A549 (cell line): ENCODE measurements at regions not wholly inside any gene's neighbourhood (a gene's known extent, or its start where the extent isn't known, plus 50 kb on each side); places are given as distances from the start of the nearest gene placed in this dataset.

ENCODE experiments used
- ATAC-seq, 2 experiments: fragments of 200-7000 bp in 1 of 2; fragments of >200 bp in 1 of 2; cut with Nextera tagmentation in 1 of 2; cut with Tn5 transposase in 1 of 2; 3 replicates each; pipeline versions ENCODE4 v1.8.0 to v1.9.1; 2018 to 2020; ENCODE audit warnings: mild to moderate bottlenecking in 1 of 2, moderate library complexity in 1 of 2
- CTCF ChIA-PET: fragments of 300-600 bp; sonication (Branson Sonifier 250); formaldehyde crosslinking; extraction: SDS; loops from one replicate; lab custom pipeline; 2021; ENCODE audit warnings: antibody characterized with exemption, inconsistent platforms; lab: Yijun Ruan, JAX
- POLR2A ChIA-PET: fragments of 350-600 bp; formaldehyde crosslinking; extraction: SDS; loops from one replicate; lab custom pipeline; 2021; ENCODE audit warnings: antibody characterized with exemption, inconsistent platforms; lab: Yijun Ruan, JAX
- DNase-seq, 2 experiments: peaks; one replicate each; pipeline versions ENCODE4 v3.0.0 to v3.0.0-alpha.2; 2011 to 2016; ENCODE audit warnings: low read depth in 1 of 2, low spot score in 1 of 2
- FAIRE-seq: peaks from 2 replicates; lab custom pipeline; 2011; peaks lifted over from hg19 to GRCh38; lab: Jason Lieb, UNC
- H3K27ac ChIP-seq, 2 experiments: fragments of >200 bp; sonication (Bioruptor Twin); formaldehyde crosslinking; 3 replicates each; pipeline ENCODE4 v1.5.1; 2016 to 2017
- H3K4me1 ChIP-seq: fragments of >200 bp; sonication (Bioruptor Twin); formaldehyde crosslinking; 3 replicates; pipeline ENCODE4 v1.6.1; 2016
- H3K4me2 ChIP-seq: fragments of >200 bp; sonication (Bioruptor Twin); formaldehyde crosslinking; 3 replicates; pipeline ENCODE4 v1.6.1; 2016
- H3K4me3 ChIP-seq: fragments of >200 bp; sonication (Bioruptor Twin); formaldehyde crosslinking; 3 replicates; pipeline ENCODE4 v1.5.1; 2016
- H3K9me3 ChIP-seq: fragments of >200 bp; sonication (Bioruptor Twin); formaldehyde crosslinking; 3 replicates; pipeline ENCODE4 v1.6.1; 2016
- BCL3 ChIP-seq: fragments of >200 bp; sonication (Bioruptor Twin); formaldehyde crosslinking; IDR thresholded peaks from 3 replicates; pipeline ENCODE4 v1.6.1; 2016
- CBX8 ChIP-seq: fragments of 200-600 bp; sonication (generic); IDR thresholded peaks from 2 replicates; pipeline ENCODE4 v1.6.1; 2016
- CEBPB ChIP-seq, 2 experiments: fragments of >200 bp in 1 of 2; sonication (Bioruptor Twin) in 1 of 2; formaldehyde crosslinking in 1 of 2; IDR thresholded peaks; 2 replicates each; pipeline ENCODE4 v1.6.1; 2012 to 2016
- CHD2 ChIP-seq: fragments of 150-350 bp; IDR thresholded peaks from 2 replicates; pipeline ENCODE4 v1.6.1; 2014; ENCODE audit warnings: low read length; ENCODE audit not compliant: partially characterized antibody
- CTCF ChIP-seq: fragments of >200 bp; sonication (Bioruptor Twin); formaldehyde crosslinking; IDR thresholded peaks from 3 replicates; pipeline ENCODE4 v1.5.1; 2016
- EP300 ChIP-seq, 2 experiments: fragments of >200 bp; sonication (Bioruptor Twin); formaldehyde crosslinking; IDR thresholded peaks; 2 replicates in 1 of 2; 3 replicates in 1 of 2; pipeline ENCODE4 v1.6.1; 2016 to 2017
- ESRRA ChIP-seq: fragments of 150-350 bp; IDR thresholded peaks from 2 replicates; pipeline ENCODE4 v1.6.1; 2014; ENCODE audit warnings: mild to moderate bottlenecking, low read length, borderline replicate concordance
- GATA3 ChIP-seq: IDR thresholded peaks from 2 replicates; pipeline ENCODE4 v1.6.1; 2012; ENCODE audit warnings: borderline replicate concordance
- HDAC2 ChIP-seq: fragments of 200-600 bp; sonication (generic); IDR thresholded peaks from 2 replicates; pipeline ENCODE4 v1.6.1; 2016
- JUN ChIP-seq, 2 experiments: fragments of >200 bp; sonication (Bioruptor Twin); formaldehyde crosslinking; IDR thresholded peaks; 2 replicates in 1 of 2; 3 replicates in 1 of 2; pipeline ENCODE4 v1.6.1; 2016 to 2017
- KDM1A ChIP-seq: fragments of 200-600 bp; sonication (generic); IDR thresholded peaks from 2 replicates; pipeline ENCODE4 v1.6.1; 2016; ENCODE audit warnings: low read depth, mild to moderate bottlenecking
- MAX ChIP-seq: IDR thresholded peaks from 2 replicates; pipeline ENCODE4 v1.6.1; 2012
- MAZ ChIP-seq: fragments of 150-350 bp; IDR thresholded peaks from 2 replicates; pipeline ENCODE4 v1.6.1; 2014; ENCODE audit warnings: antibody characterized with exemption, low read depth, low read length, borderline replicate concordance
- MYC ChIP-seq: IDR thresholded peaks from 2 replicates; pipeline ENCODE4 v1.6.1; 2012; ENCODE audit warnings: mild to moderate bottlenecking, inconsistent platforms, low read length, improper control_type of control experiment, borderline replicate concordance
- NPAS2 ChIP-seq: fragments of 250-450 bp; sonication (Bioruptor Pico); IDR thresholded peaks from 2 replicates; pipeline ENCODE4 v1.8.0; 2022; ENCODE audit warnings: mild to moderate bottlenecking, moderate library complexity, borderline replicate concordance
- NR3C1 ChIP-seq: fragments of >200 bp; sonication (Bioruptor Twin); formaldehyde crosslinking; IDR thresholded peaks from 3 replicates; pipeline ENCODE4 v1.6.1; 2017
- PBX3 ChIP-seq: IDR thresholded peaks from 2 replicates; pipeline ENCODE4 v1.6.1; 2012
- PHF8 ChIP-seq: fragments of 200-600 bp; sonication (generic); IDR thresholded peaks from 2 replicates; pipeline ENCODE4 v1.6.1; 2016; ENCODE audit warnings: low read depth, mild to moderate bottlenecking, antibody characterized with exemption, moderate library complexity, borderline replicate concordance
- POLR2A ChIP-seq: IDR thresholded peaks from 2 replicates; pipeline ENCODE4 v1.6.1; 2012; ENCODE audit warnings: mild to moderate bottlenecking, low read length
- RARB ChIP-seq: fragments of 250-450 bp; sonication (Bioruptor Pico); IDR thresholded peaks from 2 replicates; pipeline ENCODE4 v1.8.0; 2021; ENCODE audit warnings: mild to moderate bottlenecking, moderate library complexity
- RNF2 ChIP-seq: fragments of 200-600 bp; sonication (generic); IDR thresholded peaks from 2 replicates; pipeline ENCODE4 v1.6.1; 2016; ENCODE audit warnings: low read depth, mild to moderate bottlenecking, antibody characterized with exemption, moderate library complexity, borderline replicate concordance
- SMC3 ChIP-seq: fragments of >200 bp; sonication (Bioruptor Twin); formaldehyde crosslinking; IDR thresholded peaks from 3 replicates; pipeline ENCODE4 v1.6.1; 2018; ENCODE audit warnings: inconsistent platforms
- TP53 ChIP-seq: fragments of 250-450 bp; sonication (Bioruptor Pico); IDR thresholded peaks from 2 replicates; pipeline ENCODE4 v1.5.0; 2021; ENCODE audit warnings: mild to moderate bottlenecking, moderate library complexity
- USF2 ChIP-seq: fragments of 450-650 bp; IDR thresholded peaks from 2 replicates; pipeline ENCODE4 v1.6.1; 2014; ENCODE audit warnings: antibody characterized with exemption
- WGBS: methylation state at CpG from one replicate; pipeline ENCODE4 v1.1.6; 2017; ENCODE audit errors: missing lambda C conversion rate; 5-methylcytosine and 5-hydroxymethylcytosine counted together

- ATAC-seq (no peak), FAIRE-seq (no peak), DNase-seq (no peak)
- CTCF ChIA-PET: interaction anchor here (1.0 kb wide), 1 partner anchor 11 kb away, joined by 3 read pairs; no protein-coding TSS in a partner anchor
- no peak overlapping the region for H3K4me2 ChIP-seq
- H3K4me1 ChIP-seq: no peaks in the 10 kb centered on the region
- H3K9me3 ChIP-seq: no peaks in the 10 kb centered on the region
- no peak overlapping the region for H3K4me3 ChIP-seq
- no peak overlapping the region for H3K27ac ChIP-seq
- TF ChIP-seq CBX8 (no peak), SMC3 (no peak), MAX (no peak), POLR2A (no peak), TP53 (CRISPR knock-in tag) (no peak), CHD2 (no peak), CTCF (no peak), CEBPB (IDR thresholded peaks at IDR 0.05) (no peak), PHF8 (no peak), NR3C1 (no peak)
- POLR2A ChIA-PET: no interaction called here
Measured at GRCh38 chr1:87976316-87976715, 647.6 kb downstream of the LMO4 start.

GRCh38 chr1:87977145-87977544 is 648.5 kb downstream of the LMO4 start:
- no peak for ATAC-seq
- no peak for DNase-seq
- no peak for TF ChIP-seq MAZ
- no peak for TF ChIP-seq MYC
- TF ChIP-seq EP300 (IDR thresholded peaks at IDR 0.05): no peak
- TF ChIP-seq NPAS2 (CRISPR knock-in tag): no peak
- no peak for TF ChIP-seq RNF2
- no peak for TF ChIP-seq CBX8
- no peak for TF ChIP-seq CEBPB (IDR thresholded peaks at IDR 0.05)
- TF ChIP-seq RARB: no peak
- TF ChIP-seq KDM1A: no peak
- no peak for TF ChIP-seq GATA3
- TF ChIP-seq BCL3: no peak
- no peak for TF ChIP-seq ESRRA
- no peak for TF ChIP-seq JUN (IDR thresholded peaks at IDR 0.05)
- no peak for TF ChIP-seq HDAC2
- no peak for TF ChIP-seq PHF8
- TF ChIP-seq PBX3: no peak
- no peak for TF ChIP-seq USF2
- TF ChIP-seq SMC3: no peak
- H3K9me3 ChIP-seq: no peaks in the 10 kb centered on the region
- no peak overlapping the region for H3K27ac ChIP-seq
- H3K4me2 ChIP-seq: no peak overlapping the region
- no peak overlapping the region for H3K4me3 ChIP-seq
- H3K4me1 ChIP-seq: no peaks in the 10 kb centered on the region
- WGBS: 55% methylated on average over 2 of the region's 2 CpGs
- CTCF ChIA-PET: no interaction called here
- no peak for FAIRE-seq
- POLR2A ChIA-PET: no interaction called here
